ENCODE measurements at regions not wholly inside any gene's neighbourhood (a gene's known extent, or its start where the extent isn't known, plus 50 kb on each side); places are given as distances from the start of the nearest gene placed in this dataset.

DNA sequence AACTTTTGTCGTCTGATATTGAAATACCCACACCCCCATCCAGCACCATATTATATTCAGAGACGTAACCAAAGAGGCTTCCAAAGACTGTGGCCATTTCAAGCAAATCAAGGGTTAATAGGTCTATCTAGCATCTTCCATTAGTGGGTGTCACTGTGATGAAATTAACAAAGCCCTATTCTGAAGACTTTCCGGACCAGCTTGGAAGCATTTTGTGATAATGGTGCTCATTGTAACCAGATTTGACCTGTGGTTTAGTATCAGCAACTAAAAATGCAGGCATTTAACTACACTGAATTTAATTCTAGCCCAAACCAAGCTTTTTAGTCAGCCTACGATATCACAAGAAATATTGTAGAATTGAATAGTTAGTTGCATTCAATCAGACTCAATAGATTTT is 309.7 kb upstream of the TENM3 start:
- DNase-seq, result no peak

DNA sequence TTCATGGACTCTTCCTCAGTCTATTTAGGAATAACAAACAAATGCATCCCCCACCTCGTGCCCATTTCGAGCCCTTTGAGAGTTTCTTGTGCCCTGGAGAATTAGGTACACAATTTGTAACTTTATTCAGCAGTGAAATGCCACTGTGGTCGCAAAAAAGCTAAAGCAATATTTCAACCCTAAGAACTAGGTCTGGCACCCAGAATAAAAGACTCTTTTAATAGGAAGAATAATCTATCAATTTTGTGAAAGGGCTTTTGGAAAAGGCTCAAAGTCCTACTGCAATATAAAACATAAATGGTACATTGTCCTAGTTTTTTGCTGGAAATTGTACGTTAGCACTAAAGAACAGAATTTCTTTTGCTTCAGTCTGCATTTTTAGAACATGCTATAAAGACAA is 304.6 kb upstream of the TENM3 start:
- no peak for DNase-seq

DNA sequence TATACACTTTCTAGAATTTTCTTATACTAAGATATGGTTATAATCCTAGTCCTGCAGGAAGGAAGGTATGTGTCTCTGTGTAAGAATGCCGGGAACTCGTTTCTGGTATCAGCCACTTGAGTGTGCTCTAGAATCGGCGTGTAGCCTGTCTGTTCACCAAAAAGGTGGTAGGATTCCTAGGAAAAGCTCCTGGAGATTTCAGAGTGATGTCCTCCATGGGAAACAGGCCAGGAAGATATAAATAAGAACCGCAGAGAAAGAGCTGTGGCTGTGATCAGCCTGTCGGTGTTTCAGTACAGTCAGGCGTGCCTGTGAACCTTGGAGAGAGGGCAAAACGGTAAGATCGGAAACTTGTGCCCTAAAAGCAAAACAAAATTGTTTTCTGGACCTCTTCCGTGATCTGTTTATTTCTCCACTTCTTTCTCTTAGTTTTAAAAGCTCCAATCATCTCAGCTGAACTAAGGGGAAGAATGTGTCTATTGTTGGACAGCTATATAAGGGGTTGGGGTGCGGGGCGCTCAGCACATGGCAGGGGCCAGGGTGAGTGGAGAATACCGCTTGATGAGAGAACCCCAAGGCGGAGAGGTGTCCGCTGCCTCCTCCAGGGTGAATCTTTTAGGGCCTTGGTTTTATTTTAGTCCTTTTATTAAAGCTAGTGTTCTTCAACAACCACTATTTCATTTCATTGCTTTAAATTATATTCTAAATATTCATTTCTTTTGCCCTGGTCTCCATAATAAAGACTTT is 303.8 kb upstream of the TENM3 start:
- DNase-seq, result no peak

DNA sequence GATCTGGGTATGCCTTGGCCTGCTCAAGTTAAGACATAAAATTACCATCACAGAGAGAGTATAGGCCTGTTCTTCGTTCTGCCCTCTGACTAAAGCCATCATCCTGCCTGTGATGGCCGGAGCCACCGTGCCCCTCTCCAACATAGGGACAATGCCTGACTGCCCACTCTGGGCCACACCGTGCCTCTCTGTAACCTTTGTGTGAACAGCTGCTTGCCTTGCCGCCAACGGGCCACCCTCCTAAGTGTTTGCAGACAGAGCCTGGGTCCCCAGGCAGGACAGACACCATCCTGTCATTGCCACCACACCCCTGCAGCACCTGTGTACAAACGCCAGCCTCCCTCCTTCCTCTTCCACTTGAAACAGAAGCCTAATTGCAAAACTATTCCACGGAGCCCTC is 298.7 kb upstream of the TENM3 start:
- DNase-seq, result no peak

DNA sequence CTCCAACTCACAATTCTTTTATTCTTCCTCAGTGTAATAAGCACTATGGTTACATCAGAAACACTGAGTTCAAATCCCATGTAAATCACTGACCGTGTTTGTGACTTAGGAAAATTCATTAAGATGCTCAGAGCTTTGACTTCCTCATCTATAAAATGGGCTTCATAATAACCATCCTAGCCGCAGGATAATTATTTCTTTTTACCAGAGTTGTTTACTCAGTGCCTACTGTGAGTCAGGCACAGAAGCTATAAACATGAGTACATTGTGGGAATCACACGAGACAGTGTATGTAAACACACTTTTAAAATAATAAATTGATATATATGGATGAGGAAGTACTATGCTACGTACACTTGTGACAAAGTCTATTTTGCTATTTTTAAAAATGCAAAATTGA is 296.3 kb upstream of the TENM3 start:
- no peak for DNase-seq

DNA sequence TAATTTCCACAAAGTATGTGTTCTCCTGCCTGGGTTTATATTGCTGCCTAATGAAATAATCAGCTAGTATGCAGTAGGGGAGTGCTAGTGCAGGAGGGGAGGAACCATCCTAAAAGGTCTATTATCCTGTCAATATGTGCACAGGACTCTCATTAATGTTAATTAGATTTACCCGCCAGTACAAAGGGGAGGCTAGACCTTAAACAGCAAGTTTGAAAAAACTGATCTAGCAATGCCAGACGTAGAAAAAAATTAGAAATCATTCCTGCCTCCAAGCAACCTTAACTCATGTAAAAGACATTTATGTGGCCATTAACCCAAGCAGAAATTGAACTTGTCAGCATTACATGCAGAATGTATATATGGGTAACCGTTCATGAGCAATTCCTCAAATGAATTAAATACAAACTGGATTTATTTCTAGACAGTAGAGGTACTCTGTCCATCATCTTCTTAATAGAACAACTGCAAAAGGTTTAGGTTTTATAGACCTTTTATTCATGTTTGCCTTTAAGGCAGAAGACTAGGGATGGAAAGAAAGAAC is 294.3 kb upstream of the TENM3 start:
- DNase-seq, result no peak

DNA sequence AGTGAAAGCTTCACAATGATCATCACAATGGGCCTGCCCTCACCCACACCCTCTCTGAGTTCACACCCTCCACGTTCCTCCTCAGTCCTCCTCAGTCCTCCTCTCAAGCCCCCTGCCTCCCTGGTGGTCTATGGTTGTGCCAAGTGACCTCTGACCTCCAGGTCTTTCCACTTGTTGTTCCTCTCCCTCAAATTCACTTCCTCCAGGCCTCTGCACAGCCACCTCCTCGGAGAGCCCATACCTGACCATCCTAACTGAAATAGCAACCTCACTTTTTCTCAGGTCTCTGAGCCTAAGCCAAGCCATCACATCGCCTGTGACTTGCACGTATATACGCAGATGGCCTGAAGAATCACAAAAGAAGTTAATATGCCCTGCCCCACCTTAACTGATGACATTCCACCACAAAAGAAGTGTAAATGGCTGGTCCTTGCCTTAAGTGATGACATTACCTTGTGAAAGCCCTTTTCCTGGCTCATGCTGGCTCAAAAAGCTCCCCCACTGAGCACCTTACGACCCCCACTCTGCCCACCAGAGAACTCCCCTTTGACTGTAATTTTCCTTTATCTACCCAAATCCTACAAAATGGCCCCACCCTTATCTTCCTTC is 293.4 kb upstream of the TENM3 start:
- no peak for DNase-seq

DNA sequence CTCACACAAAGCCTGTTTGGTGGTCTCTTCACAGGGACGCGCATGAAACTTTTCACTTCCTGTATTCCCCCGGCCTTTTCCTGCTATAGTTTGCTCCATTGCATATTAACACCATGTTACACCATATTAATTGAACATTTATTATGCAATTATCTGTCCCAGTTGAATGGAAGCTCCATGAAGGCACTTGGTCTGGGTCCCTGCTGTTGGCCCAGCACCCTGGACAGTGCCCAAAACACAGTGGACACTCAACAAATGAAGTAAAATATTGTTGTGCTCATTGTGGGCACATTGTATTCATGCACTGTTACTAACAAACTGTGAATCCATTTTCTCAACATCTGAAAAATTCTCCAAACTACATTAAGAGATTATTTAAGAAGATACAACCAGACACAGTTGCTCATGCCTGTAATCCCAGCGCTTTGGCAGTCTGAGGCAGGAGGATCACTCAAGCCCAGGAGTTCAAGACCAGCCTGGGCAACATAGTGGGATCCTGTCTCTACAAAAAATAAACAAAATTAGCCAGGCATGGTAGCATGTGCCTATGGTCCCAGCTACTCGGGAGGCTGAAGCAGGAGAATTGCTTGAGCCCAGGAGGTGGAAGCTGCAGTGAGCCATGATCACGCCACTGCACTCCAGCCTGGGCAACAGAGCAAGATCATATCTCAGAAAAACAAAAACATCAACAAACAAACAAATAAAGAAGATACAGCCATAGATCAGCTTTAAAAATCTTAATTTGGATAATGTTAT is 292.7 kb upstream of the TENM3 start:
- DNase-seq, result no peak

DNA sequence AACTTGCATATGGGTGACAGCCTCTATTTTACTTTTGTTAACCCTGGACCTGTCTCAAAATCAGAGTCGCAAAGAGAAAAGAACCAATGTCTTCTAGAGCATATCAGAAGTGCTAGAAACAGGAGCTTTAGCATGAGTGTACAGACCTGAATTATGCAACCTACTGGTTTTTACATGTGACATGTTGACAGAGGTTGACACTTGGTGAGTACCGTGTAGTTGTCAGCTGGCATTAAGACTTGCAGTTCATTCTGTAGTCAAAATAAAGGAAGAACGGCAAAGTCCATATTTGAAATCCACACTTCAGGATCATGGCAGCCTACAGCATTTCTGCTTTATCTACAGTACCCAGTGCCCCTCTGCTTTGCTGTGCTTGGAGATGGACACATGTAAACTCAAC is 291.9 kb upstream of the TENM3 start:
- DNase-seq, result no peak

DNA sequence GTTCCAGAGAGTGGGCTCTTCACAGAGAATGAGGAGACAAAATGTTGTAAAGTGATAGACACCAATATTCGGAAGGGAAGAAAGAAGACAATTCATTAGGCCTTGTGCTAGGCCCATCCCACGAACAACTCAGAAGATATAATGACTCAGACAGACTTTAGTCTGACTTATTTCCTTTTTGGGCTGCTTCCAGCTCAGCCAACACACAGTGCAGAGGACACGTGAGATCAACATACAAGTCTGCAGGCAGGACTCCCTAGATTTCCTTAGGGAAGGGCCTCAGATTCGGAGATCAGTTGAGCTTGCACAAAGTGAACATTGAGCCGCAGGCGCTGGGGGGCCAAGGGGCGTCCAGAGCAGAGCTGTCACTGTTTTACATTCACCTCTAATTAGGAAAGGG is 290.7 kb upstream of the TENM3 start:
- no peak for DNase-seq

DNA sequence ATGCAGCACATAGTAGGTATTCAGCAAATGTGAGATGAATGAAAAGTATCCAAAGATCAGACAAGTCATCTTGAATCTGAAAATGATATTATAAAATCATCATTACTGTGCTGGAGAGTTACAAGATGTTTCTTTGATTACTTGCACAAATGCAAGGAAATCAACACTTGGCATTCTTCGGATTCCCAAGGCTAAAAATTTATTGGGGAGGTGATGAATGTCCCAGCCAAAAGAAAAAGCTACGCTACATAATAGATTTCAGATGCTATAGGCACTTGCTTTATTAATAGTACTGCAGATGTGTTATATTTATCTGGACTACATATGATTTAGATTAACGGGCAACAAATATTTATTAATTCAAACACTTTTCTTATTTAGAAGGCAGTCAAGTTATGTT is 286.7 kb upstream of the TENM3 start:
- no peak for DNase-seq

DNA sequence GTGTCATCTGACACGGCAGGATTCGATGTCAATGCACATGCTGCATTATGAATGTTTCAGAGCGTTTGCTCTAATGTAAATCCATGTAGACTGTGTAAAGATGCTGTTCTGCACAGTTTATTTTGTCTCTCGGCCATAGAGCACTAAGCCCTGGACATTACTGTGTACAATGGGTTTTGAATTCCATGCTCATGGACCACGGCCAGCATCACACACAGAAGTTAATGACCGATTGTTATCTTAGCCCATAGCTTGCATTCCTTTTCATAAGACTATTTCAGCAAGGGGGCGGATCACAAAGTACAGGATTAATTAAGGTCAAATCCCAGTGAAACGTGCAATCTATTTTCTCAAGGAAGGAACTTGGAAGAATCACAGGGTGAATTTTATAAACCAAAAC is 286.1 kb upstream of the TENM3 start:
- no peak for DNase-seq

DNA sequence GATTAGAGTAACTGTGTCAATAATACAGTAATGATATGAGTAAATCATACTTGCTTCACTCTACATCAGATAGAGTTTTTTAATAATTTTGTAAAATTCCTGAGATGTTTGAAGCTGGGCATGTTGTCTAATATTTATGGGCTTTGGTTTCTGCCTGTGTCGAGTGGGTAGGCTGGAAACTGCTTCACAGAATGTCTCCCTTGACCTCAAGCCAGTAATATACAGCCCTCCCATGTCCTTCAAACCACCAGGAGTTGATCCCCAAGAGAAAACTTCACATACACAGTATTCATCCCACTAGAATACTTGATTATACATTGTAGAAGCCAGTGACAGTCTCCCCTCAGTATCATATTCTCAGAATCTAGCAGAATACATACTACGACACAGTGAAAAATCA is 284.8 kb upstream of the TENM3 start:
- DNase-seq, result no peak

DNA sequence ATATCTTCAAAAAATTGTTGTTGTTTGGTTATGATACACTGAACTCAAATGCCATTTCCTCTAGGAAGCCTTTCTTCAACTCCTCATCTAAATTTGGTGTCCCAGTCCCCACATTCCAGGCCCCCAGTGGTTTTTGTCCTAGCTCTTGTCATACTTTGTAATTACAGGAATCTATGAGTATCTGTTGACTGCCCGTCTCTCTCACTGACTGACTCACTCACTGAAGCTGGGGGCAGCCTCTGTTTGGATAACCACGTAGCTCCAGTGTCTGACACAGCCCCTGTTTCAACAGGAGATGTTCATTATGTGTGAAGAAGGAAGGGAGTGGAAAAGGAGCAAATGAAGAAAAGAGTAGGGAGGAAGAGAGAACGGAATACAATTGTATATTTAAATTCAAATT is 284.1 kb upstream of the TENM3 start:
- DNase-seq, result no peak

DNA sequence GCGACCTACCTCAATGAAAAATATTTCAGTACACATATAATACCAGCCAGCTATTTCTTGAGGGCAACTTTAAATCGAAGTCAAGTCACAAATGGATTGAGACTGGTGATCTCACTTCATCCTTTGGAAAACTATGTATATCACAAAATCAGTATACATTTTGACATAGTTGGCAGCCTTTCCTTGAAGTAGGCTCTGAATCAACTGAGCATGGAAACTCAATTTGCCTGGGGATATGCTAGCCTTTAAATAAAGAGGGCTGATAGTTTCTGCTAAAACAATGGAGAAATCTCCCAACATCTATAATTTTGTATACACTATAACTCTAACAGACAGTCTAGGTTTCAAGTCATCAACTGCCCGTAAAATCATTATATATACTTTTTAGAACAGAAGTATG is 282.8 kb upstream of the TENM3 start:
- DNase-seq, result no peak

DNA sequence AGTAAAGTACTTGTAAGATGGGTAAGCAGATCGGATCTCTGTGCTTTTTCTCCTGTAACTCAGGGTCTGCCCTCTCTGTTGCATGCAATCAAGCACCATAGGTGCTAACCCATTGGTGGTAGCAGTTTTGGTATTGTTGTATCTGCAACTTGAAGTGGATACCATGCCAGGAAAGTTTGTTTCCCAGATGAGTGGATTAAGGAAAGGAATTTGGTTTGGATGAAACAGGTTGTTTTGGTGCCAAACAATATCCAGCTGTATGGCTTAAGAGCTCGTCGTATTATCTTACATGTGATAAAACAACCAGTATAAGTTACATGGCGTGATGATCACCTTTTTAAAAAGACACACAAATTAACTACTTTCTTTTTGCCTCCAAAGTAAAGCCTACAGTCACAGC is 280.9 kb upstream of the TENM3 start:
- no peak for DNase-seq

DNA sequence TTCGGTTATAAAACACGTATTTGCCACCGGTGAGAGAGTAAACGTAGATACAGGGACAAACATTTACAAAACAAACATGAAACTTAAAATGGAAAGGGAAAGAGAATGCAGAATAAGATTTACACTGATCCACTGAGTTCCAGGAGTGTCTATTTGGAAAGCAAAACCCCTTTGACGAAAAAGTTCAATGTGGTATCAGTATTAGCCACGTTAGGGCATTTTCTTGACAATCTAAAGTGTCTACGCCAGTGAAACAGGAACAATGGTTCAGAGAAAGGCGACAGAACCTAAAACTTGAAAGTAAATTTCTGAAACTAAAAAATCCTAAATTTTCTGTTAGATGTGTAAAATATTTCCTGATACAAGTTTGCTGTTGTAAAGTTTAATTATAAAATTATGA is 278.5 kb upstream of the TENM3 start:
- DNase-seq, result no peak

DNA sequence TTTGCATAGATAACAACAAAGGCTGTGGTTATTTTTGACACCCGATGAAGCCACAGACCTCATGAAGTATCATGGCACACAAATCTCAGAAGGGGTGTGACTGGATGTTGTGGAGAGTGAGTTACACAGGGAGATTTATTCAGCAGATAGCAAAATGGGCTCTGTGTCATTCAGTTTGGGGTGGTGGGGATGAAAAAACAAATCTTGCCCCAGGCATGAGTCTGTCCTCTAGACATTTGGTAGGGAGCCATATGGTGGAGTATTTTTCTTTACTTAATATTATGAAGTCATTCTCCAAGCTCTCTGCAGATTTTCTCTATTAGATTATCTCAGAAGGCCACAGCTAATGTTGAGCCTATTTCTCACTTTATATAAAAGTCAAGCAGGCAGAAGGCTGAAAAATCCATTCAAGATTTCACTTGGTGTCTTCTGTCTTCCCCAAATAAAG is 277.1 kb upstream of the TENM3 start:
- DNase-seq, result no peak

DNA sequence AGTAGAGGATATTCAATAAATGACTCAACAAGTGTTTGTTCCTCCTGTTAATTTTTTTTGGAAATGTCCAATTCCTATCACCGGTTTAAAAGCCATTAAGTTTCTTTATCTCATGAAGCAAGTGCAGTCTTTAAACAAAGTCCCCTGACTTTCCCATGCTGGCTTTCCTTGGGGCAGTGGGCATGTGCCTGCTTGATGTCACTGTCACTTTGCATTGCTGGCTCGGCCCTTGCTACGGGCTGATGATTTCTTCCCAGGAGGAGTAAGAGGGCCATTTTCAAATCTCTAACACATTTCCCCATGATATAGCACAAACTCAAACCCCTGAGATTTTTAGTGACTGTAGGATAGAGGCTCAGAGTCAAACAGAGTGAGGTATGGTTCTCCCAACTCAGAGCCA is 275.8 kb upstream of the TENM3 start:
- DNase-seq, result no peak

DNA sequence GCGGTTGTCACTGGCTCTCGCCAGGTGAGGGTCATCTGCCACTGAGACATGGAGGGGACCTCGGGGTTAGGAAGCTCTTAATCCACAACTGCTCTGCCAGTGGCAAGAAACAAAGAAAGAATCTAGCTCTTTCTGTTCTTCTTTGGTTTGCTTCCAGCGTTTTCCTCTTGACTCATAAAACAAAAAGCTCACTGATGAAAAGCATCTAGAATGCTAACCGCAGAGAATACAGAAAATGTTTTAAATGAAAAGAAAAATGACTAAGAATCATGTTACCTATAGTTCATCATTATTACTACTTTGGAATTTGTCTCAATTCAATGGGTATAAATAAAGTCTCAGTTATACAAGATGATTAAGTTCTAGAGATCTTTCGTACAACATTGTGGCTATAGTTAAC is 274.8 kb upstream of the TENM3 start:
- DNase-seq, result no peak

DNA sequence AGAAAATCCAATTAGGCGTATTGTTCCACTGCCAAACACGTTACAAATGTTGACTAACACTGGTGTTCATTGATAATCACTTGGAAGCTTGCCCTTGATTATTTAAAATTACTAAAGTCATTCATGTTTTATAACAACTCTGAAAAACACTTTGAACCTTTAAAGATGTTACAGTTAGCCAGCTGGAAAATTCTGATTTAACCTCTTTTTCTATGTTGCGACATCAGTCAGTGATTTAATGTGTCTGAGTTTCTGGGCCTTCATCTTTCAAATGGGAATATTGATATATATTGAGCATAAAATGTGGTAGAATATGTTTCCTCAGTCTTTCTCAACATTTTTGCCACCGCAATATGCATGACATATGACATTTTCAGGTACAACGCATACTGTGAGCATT is 274.1 kb upstream of the TENM3 start:
- no peak for DNase-seq

DNA sequence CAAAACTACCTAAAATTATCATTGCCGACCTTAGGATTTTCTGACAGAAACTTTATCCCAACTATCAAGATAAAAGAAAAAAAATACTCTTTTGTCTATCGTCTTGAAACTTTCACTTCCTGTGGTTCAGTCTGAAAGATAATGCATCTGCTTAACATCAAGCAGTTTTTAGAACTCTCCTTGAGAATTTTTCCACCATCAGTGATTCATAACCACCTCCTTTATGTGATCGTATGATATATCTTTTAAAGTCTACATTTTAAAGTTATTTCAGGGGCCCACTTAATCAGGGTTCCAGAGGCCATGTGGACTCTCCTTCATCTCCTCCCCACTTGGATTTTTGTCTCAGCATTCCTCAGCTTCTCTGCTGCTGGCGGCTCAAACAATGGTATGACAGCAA is 272.8 kb upstream of the TENM3 start:
- no peak for DNase-seq

DNA sequence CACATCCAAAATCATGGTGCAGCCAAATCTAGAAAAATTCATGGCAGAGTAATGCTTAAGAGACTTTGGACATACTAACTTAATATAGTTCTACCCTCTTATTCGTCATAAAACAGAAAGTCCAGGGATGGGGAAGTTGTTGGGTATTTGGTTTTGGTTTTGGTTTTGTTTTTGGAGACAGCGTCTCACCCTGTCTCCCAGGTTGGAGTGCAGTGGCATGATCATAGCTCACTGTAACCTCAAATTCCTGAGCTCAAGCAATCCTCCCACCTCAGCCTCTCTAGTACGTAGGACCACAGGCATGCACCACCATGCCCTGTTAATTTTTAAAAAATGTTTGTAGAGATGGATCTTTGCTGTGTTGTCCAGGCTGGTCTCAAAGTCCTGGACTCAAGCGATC is 271.8 kb upstream of the TENM3 start:
- DNase-seq, result no peak

DNA sequence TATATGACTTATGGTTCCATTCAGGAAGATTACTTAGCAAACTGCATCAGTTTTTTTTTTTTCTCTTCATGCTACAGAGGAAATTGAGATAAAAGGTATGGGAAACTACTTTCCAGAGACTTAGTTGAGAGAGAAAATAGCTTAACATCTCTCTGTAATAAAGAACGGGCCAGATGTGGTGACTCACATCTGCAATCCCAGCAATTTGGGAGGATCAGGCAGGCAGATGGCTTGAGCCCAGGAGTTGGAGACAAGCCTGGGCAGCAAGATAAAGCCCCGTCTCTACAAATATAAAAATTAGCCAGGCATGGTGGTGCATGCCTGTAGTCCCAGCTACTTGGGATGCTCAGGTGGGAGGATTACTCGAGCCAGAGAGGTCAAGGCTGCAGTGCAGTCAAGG is 271.2 kb upstream of the TENM3 start:
- no peak for DNase-seq

Data from activated CD8-positive, alpha-beta memory T cell treated with anti-CD3 and anti-CD28 coated beads, Interleukin-2, amount 50 U/mL, for 48 hours (primary cell).